ENCODE measurements at regions not wholly inside any gene's neighbourhood (a gene's known extent, or its start where the extent isn't known, plus 50 kb on each side); places are given as distances from the start of the nearest gene placed in this dataset.

DNA sequence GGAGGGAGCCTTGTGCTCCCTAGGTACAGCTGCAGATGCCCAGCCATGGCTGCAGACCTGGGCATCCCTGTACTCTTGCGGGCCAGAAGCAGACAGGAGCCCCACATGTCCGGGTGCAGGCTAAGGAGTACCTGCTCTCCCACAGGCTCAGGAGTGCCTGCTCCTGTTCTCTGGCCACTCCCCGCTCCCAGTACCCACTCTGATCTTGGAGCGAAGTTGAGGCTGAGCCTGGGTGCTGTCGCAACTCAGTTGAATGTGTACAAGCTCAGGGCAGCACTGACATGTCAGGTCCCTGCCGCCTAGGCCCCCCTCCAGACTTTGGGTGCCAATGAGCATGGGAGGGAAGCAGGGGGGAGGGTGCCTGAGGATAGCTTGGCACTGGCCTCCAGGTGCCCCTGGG is 666.9 kb downstream of the PLPP3 start:
- no peak overlapping the region for H3K27ac ChIP-seq
- TF ChIP-seq, protein P1, sequence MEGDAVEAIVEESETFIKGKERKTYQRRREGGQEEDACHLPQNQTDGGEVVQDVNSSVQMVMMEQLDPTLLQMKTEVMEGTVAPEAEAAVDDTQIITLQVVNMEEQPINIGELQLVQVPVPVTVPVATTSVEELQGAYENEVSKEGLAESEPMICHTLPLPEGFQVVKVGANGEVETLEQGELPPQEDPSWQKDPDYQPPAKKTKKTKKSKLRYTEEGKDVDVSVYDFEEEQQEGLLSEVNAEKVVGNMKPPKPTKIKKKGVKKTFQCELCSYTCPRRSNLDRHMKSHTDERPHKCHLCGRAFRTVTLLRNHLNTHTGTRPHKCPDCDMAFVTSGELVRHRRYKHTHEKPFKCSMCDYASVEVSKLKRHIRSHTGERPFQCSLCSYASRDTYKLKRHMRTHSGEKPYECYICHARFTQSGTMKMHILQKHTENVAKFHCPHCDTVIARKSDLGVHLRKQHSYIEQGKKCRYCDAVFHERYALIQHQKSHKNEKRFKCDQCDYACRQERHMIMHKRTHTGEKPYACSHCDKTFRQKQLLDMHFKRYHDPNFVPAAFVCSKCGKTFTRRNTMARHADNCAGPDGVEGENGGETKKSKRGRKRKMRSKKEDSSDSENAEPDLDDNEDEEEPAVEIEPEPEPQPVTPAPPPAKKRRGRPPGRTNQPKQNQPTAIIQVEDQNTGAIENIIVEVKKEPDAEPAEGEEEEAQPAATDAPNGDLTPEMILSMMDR (conservative IDR thresholded peaks at IDR 0.05) = no peak

GRCh38 chr1:55904541-55904940 is 674.8 kb downstream of the PLPP3 start:
- TF ChIP-seq, protein P1 (conservative IDR thresholded peaks at IDR 0.05) = no peak
- no peak overlapping the region for H3K27ac ChIP-seq

- TF ChIP-seq, protein P1 (conservative IDR thresholded peaks at IDR 0.05) = no peak
- H3K27ac ChIP-seq = no peak overlapping the region
Measured at GRCh38 chr1:55898181-55898580, 681.2 kb downstream of the PLPP3 start.

- TF ChIP-seq, protein P1 (conservative IDR thresholded peaks at IDR 0.05) = no peak
- no peak overlapping the region for H3K27ac ChIP-seq
Measured at GRCh38 chr1:55896210-55896609, 681.0 kb upstream of the USP24 start.

- TF ChIP-seq, protein P1 (conservative IDR thresholded peaks at IDR 0.05) = no peak
- no peak overlapping the region for H3K27ac ChIP-seq
Measured at GRCh38 chr1:55894521-55894920, 679.4 kb upstream of the USP24 start.

GRCh38 chr1:55893155-55893554 is 678.0 kb upstream of the USP24 start:
- no peak overlapping the region for H3K27ac ChIP-seq
- TF ChIP-seq, protein P1 (conservative IDR thresholded peaks at IDR 0.05) = peak; percentile 33; the same call in 1 of the 2 replicates

- no peak overlapping the region for H3K27ac ChIP-seq
- TF ChIP-seq, protein P1 (conservative IDR thresholded peaks at IDR 0.05) = no peak
Measured at GRCh38 chr1:55888685-55889317, 673.6 kb upstream of the USP24 start.

Measured in VCaP (cell line).